NCI-H187 treated with DMSO at 0.1 percent for 48 hours (cell line): ENCODE measurements at regions not wholly inside any gene's neighbourhood (a gene's known extent, or its start where the extent isn't known, plus 50 kb on each side); places are given as distances from the start of the nearest gene placed in this dataset.

Source experiments
- DNase-seq: peaks from one replicate; lab custom pipeline; 2025; lab: John Stamatoyannopoulos, UW

DNA sequence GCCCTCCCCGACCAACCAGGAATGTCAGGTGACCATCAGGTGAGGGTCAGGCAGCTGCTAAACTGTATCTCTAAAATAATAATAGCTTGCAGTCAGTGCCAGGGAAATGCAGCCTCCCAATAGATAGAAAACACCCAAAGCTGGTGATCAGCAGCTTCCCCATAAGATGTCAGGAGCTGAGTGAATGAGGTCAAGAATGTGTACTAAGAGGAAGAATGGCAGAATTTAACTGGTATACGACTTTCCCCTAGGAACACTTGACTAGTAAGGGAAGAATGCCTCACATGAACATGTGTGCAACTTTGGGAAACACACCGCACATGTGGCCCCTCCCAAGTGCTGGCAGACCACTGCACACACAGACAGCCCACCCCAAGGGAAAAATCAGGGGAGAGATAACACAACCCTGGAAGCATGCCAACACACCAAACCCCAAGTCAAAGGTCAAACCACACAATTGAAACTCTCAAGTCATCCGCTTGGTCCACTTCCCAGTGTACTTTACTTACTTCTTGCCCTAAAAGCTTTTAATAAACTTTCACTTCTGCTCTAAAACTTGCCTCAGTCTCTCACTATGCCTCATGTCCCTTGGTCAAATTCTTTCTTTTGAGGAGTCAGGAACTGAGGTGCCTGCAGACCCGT lies 806.5 kb downstream of the OTOL1 start:
- DNase-seq, result no peak

DNA sequence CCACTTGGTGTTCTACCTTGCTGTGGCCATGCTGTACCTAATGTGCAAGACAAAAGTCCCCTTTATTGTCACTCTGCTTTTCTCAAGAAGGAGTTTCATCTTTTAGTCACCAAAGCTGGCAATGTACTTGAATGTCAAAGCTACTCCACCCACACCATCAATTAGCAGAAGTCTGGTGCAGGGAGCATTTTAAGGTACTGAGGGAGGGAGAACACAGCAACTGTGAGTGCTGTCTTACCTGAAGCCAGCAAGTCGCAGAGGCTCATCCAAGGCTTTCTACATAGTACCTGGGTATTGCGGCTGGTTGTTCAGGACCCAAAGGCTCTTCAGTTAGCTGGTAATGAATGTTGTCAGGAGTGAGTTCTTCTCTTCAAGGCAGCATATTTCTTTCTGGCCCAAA lies 820.4 kb downstream of the OTOL1 start:
- DNase-seq, result no peak

DNA sequence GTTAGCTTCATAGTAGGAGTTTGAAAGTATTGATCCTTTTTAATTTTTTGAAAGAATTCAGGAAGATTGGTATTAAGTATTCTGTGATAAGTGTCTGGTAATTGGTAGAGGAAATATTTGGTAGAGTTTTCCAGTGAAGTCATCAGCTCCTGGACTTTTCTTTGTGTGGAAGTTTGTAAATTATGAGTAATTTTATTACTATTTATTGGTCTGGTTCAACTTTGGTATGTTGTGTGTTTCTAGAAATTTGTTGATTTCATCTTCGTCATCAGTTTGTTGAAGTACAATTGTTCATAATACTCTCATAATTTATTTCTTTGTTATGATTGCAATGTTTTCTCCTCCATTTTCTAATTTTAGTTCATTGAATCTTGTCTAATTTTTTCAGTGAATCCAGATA lies 832.0 kb downstream of the OTOL1 start:
- no peak for DNase-seq

DNA sequence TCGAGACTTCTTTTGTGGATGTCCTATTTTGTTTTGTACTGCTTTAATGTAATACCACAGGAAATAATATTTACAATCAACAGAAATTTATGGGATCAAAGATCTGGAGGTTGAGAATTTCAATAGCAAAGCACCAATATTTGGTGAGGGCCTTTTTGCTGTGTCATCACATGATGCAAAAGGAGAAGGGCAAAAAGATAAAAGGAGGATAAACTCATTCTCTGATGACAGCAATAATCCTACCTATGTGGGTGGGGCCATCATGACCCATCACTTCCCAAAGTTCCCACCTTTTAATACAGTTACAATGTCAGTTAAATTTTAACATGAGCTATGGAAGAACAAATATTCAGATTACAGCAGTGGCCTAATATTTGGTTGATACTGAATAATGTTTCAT lies 832.9 kb downstream of the OTOL1 start:
- no peak for DNase-seq

DNA sequence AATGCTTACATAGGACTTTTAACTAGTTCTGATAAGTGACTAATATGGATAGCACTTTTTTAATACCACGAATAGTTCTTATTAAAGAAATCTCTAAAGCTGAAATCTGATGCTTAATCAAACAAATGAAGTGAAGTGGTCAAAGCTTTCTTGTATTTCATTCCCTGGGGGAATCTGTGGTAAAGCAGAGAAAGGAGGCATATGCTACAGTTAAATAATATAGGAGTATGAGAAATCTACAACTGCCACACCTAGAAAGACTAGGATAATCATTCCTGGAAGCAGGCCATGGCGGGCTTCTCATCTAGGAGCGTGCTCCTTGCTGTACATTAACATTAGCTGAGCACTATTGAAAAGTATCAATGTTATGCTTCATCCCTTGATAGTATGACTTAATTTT lies 835.7 kb downstream of the OTOL1 start:
- DNase-seq, result no peak

DNA sequence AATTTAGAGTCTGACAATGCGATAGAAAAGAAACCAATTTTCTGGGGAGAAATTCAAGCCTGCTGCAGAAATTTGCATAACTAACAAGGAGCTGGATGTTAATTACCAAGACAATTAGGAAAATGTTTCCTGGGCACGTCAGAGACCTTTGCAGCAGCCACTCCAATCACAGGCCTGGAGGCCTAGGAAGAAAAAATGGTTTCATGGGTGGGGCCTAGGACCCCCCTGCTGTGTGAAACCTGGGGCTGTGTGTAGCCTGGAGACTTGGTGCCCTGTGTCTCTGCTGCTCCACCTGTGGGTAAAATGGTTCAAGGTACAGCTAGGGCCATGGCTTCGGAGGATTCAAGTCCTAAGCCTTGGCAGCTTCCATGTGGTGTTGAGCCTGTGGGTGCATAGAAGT lies 837.9 kb downstream of the OTOL1 start:
- DNase-seq, result no peak

DNA sequence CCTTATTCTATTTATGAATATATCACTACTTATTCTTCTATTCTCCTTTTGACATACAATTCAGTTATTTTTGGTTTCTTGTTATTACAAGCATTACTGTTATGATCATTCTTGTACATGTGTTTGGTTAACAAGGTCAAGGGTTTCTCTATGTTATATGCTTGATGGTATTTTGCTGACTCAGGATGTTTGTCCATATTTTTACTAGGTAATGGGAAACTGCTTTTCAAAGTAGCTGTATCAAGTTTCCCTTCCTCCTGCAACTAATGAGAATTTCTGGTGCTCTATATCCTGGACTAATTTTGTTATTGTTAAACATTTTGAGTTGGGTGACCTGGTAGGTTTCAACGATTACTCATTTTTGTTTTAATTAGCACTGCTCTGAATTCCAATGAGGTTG lies 841.0 kb downstream of the OTOL1 start:
- DNase-seq, result no peak

DNA sequence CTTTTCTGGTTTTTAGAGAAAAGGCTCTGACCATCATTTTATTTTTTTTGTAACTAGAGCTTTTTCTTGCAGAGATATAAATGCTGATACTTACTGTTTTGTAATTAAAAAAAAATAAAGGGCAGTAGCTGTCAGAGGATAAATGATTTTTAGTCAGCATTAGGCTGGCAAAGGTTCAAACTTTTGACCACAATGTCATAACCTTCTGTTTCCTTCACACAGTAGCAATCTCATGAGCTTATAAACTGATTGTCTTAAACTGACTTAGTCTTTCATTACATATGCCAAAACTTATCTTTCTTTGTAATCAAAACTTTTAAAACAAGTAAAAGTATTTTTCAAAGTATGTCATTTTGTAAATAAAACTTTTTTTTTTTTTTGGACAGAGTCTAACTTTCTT lies 841.9 kb downstream of the OTOL1 start:
- no peak for DNase-seq

DNA sequence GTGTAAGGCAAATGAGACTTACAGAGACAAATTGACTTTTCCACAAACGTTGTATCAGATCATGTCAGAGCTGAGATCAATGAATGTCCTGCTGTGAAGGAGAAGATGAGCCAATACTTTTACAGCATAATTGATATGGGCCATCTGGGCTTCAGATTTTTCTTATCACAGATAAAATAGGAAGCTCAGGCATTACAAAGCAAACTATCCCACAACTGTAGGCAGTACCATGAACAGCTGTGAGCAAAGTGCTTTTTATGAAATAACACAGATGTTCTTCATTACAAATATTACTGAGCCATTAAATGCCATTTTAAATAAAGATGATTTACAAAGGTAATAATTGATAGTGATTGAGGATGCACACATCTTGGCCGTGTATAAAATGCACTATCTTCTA lies 852.3 kb downstream of the OTOL1 start:
- no peak for DNase-seq

DNA sequence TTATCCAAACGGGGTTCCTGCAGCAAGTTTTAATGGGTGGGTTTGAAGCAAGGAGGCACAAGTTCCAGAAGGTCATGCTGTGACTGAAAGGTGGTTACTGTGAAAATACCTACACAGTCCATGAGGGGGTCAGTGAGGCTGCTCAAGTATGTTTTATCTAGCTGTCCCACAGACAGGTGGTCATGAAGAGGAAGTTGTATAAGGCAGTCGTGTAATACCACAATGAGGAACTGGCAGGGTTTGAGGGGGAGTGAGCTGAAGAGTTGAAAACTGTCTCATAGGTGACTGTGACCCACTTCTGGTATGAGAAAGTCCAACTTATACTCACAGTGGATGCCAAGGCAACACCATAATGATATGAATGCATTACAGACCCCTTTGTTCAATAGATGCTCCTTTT lies 856.8 kb downstream of the OTOL1 start:
- no peak for DNase-seq

DNA sequence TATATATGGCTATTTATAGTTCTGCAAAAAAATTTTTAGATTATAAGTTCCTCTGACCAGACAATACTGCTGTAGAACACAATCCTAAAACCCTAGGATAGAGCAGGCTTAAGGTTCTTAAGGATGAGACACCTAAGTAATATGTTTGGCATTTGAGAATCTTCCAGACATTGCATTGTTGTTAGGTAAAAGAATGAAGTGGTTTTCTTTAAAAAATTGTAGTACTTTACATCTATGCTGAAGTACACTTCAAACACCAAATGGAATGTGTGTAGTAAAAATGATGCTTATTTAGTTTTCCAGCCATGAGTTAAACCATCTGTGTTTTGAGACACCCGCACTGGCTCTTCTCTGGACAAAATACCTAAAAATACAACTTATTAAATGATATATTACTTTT lies 857.7 kb downstream of the OTOL1 start:
- DNase-seq, result no peak

DNA sequence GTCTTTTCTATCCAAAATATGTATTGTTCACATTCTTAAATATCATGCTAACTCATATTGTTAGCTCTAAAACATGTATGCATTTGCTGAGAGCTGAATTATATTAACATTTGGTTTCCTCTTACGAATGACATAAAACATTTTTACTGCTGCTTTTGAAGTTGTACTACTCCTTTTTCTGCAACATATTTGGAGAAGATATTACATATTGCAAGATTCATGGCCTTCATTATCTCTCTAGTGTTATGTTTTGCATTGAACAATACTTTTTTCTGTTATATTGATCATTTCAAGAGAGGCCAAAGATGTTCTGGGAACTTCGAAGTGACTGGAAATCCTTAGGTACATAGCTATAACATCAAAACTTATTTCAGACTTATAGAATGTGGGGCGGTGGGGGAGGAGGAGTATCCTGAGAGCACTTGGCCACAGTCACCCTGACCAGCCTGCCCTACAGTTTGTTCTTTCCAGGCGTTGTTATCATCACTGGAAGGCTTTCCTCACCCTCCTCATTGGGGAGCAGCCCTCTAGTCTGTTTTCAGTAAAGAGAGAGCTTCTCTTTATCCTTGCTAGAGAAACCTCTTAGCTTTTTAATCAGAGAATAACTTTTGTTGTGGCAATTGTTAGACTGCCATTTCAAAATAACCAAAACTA lies 868.6 kb downstream of the OTOL1 start:
- DNase-seq, result no peak

DNA sequence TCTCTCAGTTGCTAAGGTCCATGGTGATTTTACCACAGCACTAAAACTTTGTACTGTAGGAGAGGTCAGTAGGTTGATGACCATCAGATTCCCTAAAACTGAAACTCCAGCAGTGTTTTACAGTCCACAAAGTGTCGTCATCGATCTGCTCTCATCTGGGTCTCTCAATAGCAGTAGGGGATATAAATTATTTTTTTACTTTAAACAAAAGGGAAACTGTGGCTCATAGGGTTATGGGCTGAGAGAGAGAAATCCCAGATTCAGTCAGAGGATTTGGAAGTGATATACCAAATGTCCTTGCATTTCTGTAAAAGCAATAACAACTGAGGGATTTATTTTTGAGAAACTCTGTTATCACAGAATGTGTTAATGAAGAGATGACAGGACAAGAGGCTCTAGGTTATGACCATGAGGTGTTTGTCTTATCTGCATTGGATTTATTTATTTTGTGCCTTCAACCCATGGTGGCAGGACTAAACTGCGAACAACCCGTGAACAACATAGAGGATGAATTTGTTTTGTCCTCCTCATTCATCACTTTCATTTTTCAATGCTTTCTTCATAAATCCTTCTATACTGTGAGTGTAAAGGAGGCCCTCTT lies 869.7 kb downstream of the OTOL1 start:
- DNase-seq, result no peak

DNA sequence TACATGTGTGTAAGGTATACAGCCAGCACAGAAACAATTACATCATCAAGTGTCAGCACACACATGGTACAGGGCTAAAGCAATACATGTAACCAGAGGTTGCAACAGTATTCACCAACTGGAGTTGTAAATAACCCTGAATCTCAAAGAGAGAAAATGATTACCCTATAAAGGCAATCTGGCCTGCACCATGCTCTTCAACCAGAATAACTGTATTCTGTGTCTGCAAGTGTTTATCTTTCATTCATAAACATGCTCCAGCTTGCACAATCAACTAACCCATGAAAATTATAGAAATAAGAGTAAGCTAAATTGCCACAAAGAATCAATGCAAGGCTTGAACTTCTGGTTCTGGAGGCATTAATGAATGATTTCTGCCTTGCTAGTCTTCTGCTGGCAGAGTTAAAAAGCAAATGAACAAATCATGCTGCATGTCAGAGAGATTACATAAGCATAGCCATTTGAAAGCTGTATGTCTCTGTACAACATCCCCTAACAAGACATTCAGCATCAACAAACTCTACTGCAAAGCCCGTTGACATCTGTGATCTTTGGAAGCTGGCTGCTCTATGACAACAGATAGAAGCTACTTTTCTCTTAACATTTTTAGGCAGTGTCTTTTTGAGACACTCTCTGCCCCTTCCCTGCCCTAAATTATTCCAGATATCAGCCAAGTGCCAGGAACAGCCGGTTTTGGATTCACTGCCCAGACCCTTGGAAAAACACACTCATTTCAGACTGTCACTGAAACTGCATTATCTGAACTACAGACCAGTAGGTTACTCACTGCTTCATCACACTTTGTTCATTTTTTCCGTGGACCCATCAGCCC lies 871.0 kb downstream of the OTOL1 start:
- no peak for DNase-seq

DNA sequence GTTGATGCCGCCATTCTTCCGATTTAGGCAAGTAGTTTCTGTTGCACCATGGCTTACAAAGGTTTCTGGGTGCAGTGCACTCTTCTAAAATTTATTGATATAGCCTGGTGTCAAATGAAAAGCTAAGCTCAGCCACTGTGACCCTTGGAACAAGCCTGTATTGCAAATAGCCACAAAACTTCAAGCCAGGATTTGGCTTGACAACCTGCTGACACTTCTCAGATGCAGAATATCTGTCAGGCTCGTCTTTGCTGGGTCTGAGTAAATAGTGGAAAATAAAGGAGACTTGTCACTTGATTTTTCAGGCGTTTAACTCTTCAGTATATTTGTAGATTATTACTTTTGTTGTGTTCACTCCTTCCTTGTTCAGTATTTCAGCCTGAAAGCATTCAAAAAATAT lies 871.8 kb downstream of the OTOL1 start:
- DNase-seq, result no peak

DNA sequence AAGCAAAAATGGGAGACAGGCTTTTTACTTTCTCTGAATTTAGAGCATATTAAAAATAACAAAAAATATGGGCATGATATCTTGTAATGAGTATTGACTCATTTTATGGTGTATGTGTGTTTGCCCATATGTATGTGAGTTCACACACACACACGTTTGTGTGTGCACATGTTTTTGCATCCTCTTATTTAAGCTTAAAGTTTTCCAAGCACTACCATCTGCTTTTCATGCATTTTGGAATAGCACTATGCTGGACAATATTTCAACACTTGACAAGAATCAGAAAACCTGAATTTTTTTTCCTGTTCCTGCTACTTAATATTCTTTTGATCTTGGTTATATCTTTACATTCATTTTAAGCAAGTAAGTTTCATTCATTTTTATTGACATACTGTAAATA lies 872.7 kb downstream of the OTOL1 start:
- no peak for DNase-seq

DNA sequence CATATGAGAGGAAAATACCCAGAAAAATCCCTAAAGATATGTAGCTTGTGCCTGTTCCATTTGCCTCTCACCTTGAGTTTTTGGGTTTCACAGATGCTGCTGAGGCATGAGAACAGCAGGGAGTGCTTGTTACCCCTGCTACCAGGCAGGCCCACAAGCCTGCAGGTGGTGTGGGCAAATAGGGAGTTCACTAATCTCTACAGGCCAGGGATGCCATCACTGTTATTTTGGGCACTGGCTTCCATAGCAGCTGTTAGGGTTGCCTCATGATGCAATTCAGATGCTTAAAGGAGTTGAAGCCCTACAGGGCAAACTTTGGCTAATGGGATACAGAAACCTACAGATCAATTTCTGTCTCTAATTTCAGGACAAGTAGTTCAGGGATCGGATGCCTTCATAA lies 873.5 kb downstream of the OTOL1 start:
- DNase-seq, result no peak

DNA sequence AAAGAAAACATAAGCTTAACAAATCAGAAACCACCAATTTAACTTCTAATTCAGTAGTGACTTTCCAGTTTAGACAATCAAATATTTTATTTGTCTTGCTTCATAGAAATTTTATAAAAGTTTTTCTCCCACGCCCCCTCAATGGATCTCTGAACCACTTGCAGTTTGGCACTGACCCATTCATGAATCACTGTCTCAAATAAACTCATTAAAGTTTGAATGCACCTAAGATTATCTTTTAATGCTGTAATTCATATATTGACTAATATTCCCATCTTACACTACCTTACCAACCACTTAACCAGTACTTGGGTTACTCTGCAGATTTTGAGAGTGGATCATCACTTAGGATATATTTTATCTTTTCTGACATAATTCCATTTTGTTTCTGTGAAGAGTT lies 880.2 kb downstream of the OTOL1 start:
- DNase-seq, result no peak

DNA sequence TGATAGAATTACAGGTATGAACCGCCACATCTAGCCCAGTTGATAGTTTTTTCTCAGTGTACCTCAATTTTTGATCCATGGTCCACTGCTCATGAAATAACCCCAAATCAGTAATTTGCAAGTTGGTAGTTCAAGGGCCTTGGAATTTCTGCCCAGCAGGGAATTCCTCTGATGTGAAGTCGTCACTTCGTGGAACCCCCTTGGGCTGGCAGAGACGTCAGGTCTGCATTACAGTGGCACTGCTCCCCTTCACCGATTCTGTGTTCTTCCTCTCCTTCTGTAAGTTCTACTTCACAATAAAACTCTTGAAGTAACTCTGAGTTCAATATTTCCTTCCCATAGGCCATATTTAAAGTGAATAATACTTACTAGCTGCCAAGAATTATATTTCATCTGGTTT lies 881.0 kb downstream of the OTOL1 start:
- DNase-seq, result no peak

DNA sequence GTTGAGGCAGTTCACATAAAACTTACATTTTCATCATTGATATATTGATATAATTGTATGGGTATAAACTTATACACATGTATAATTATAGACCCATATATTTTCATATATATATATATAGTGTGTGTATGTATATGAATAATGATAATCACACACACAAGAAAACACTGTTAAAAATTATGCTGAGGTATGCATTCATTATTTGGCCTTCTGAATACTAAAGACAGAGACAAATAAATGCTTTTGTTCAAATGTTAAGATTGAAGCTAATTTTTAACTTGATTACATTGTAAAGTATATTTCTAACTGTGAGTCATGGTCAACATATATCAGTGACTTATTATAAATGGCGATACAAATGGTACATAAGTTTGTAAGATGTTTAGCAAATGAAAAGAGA lies 888.8 kb downstream of the OTOL1 start:
- no peak for DNase-seq

DNA sequence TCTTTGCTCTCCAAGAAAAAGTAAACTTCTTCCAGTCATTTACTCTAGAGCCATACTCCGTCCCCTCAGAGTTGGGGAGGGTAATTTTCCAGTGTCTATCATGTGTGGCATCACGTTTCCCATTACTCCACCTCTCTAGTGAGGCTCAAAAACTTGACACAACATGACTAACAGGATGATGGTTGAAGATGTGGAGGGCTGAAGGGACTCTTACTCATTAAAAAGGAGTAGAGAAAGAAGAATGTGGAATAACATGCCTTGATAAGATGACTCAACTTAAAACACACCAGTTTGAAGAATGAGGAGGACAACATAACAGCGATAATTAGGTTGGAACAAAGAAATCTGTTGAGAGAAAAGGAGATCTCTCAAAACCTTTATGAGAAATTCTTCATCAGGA lies 894.3 kb downstream of the OTOL1 start:
- no peak for DNase-seq

DNA sequence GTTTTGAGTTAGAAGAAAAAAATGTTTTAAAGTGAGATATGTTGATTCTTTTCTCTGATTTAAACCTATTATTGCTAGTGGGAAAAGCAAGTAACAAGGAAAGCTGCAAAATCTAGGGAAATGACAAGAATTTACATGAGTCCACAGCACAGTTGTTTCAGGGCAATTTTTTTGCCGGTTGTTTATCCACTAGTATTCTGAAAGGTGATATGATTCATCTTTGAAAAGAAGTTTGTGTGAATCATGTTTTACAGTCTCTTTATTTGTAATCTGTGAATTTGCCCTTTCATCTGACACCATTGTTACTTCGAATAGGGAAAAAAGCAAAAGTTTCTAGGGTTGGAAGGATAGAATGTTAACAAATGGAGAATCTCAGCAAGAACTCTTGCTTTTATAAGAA lies 894.7 kb downstream of the OTOL1 start:
- DNase-seq, result no peak

DNA sequence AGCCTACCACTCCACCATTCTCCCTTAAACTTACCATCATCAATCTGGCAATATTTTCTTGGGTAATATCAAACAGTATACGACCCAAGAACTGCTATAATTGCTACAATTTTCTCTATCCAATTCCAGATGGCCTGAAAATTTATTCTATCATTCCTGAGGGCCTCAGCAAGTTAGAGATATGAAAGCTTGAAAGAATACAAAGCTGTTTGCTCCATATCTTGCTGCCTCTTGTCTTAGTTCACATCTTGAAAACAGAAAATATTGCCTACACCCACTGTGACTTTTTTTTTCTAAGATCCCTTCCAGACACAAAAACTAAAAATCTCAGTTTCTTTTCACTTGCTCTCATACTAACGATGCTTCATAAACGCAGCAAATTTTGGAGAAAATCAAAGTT lies 898.9 kb downstream of the OTOL1 start:
- DNase-seq, result no peak
